ENCODE measurements at regions not wholly inside any gene's neighbourhood (a gene's known extent, or its start where the extent isn't known, plus 50 kb on each side); places are given as distances from the start of the nearest gene placed in this dataset.

DNA sequence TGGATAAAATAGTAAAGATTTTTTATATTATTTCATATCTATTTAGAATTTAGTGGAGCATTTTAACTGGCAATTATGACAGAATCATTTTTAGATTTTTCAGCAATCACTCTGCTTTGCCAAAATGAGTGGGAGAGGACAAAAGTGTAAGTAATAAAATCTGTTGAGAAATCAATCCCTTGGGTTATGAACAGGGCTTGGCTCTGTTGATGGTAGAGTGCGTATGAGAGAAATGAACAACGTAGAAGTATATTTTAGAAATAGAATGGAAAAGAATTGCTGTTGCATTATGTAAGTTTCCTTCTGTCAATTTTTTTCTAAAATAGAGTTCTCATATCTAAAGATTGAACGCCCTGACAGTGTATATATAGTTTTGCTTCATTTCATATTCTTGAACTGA lies 154.1 kb upstream of the PRDM9 start:
- DNase-seq = no peak

- DNase-seq = peak; percentile 96
Measured at GRCh38 chr5:23352446-23352845, 155.0 kb upstream of the PRDM9 start.

DNA sequence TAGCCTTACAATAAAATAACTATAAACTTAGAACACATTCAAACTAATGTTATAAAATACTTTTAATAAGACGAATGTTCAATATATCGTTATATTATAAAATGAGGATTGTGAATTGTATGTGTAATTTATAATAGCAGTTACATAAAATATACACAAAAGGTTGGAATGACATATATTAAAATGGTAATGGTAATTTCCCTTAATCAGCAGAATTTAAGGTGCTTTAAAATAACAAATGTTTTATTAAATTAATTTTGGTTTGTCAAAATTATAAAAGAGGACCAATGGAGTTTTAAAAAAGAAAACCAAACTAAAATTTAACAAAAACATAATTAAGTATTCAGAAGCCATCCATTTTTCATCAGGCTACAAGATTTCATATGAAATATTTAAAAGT lies 164.3 kb upstream of the PRDM9 start:
- no peak for DNase-seq

- peak; percentile 72 for DNase-seq
Measured at GRCh38 chr5:23332650-23333251, 174.7 kb upstream of the PRDM9 start.

DNA sequence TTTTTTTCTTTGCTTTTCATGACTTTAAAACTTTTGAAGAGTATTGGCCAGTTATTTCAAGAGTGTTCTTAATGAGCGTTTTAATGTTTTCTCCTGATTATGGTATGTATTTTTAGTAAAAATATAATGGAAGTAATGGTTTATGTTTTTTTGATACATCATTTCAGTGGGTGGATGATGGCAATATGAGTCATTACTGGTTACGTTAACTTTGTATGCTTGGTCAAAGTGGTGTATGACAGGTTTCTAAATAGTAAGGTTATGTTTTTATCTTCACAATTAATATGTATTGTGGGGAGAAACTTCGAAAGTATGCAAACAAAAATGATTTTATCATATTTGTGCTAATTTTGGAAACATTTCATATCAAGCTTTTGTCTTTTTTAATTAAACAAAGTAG lies 176.7 kb upstream of the PRDM9 start:
- no peak for DNase-seq

GRCh38 chr5:23319901-23320300 lies 187.5 kb upstream of the PRDM9 start:
- DNase-seq = no peak

DNA sequence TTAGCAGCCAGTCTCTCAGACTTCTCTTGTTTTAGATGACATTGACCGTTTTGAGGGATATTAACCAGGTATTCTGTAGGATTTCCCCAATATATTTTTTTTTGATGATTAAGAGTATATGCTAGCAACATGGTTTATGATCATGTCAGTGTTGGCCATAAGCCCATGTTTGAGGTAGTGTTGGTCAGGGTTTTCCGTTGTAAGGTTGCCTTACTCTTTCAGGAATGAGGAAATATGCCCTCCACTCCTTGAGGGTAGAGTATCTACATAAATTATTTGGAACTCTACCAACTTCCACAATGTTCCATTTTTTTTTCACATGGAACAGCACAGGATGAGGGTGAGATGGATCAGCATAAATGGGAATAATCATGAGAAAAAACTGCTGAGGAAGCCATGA lies 188.4 kb upstream of the PRDM9 start:
- no peak for DNase-seq

- DNase-seq = no peak
Measured at GRCh38 chr5:23318166-23318565, 189.2 kb upstream of the PRDM9 start.

DNA sequence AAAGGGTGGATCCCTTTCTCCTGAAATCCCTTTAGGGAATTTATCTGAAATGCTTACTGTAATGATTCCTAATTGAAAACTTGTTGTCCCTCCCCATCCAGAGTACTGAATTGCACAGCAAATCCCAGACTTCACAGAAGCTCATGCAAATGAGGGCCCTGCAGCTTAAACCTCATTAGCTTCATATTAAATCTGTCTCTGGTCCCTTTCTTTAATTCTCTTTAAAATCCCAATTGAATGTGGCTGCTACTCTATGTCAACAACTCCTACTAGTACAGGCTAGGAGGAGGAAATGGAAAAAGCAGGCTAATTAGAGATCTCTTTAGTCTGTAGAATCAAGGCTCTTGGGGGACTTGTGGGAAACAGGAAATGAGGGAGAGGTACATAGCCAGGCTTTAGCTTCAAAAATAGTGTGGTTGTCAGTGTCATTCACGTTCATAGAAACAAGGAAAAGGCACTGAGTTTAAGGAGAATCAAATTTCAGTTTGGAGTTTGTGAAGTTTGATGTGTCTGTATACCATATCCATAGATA lies 191.3 kb upstream of the PRDM9 start:
- DNase-seq = no peak

- DNase-seq = no peak
Measured at GRCh38 chr5:23314827-23315226, 192.6 kb upstream of the PRDM9 start.

DNA sequence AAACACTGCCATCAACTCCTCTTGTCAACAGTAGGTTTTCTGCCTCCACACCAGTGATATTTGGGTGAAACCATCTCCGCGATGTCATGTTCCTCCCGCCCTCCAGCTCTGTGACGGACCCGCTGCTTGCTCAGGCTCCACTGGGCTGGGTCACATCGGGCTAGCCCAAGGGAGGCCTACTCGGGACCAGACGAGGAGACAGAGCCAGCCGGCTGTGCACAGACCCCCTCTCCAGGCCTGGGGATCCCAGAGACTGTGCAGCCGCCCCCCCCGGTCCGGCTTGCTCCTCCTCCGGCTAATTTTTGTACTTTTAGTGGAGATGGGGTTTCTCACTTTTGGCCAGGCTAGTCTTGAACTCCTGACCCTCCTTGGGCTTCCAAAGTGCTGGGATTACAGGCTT lies 202.4 kb upstream of the PRDM9 start:
- no peak for DNase-seq

- no peak for DNase-seq
Measured at GRCh38 chr5:23303836-23304235, 203.6 kb upstream of the PRDM9 start.

DNA sequence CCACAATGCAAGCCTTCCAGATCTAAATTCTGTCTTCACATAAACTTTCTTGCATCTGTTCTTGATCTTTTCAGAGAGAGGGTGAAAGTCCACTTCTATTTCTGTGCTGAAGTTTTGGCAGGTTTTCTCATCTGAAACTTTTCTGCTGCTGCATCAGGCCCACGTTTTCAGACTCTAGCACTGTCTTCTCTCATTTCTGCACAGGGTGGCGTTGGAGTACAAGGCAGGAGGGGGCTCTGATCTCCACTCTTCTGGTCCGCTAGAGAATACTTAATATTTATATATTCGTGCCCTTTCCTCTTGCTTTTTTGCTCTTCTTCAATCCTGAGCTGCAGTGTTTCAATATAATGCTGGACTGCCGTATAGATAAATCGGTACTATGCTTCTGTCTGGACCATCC lies 204.0 kb upstream of the PRDM9 start:
- DNase-seq = no peak

DNA sequence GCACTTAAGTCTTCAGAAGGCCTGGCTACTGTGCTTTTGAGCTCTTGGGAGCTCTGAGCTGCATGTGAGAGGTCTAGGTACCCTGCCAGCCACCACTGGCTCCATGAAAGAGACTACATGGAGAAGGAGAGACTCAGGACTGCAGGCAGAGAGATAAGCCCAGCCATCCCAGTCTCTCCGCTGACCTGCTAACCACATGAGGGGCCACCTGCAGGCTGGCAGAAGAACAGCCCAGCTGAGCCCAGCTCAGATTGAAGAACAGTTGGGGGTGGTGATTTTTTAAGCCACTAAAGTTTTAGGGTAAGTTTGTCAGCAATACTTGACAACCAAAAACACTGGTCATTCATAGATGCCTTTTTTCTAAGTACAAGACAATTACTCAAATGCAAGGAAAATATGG lies 205.0 kb upstream of the PRDM9 start:
- DNase-seq = peak; percentile 8

- DNase-seq = no peak
Measured at GRCh38 chr5:23289162-23289561, 218.2 kb upstream of the PRDM9 start.

DNA sequence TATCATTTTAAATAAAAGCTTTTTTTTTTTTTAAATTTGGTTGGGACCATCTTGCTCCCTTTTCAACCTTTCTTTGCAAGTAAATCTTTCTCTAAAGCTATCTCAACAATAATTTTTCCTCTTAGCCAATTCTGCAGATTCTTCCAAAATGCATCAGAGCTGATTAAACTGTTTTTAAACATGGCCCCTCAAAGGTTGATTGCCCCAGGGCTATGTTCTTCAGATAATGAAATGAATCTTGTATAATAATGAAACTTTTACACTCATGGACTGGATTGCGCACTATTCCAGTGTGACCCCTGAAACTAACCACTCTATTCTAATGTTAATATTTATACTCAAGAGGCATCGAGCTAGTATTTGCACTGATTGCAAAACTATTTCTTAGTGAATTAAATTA lies 222.8 kb upstream of the PRDM9 start:
- DNase-seq = no peak

- DNase-seq = no peak
Measured at GRCh38 chr5:23274171-23274570, 233.2 kb upstream of the PRDM9 start.

GRCh38 chr5:23269981-23270380 lies 237.4 kb upstream of the PRDM9 start:
- DNase-seq = no peak

GRCh38 chr5:23268136-23268535 lies 239.3 kb upstream of the PRDM9 start:
- DNase-seq = peak; percentile 14

DNA sequence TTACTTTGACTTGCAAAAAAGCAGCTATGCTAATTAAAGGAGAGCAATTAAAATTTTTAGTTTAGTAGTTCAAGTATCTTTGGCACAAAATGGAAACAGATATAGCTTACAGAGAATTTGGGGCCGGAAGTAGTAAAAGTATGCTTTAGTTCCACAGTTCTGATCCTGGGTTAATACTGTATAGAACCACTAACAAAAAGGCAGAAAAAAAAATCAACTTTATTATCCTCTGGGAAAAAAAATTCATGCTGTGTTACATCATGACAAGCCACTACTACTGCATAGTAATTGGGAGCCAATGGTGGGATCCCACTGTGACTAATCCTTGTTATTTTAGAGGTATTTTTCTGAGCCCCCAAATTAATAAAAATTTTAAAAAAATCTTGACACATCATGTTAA lies 246.8 kb upstream of the PRDM9 start:
- DNase-seq = no peak

GRCh38 chr5:23257656-23258055 lies 249.8 kb upstream of the PRDM9 start:
- DNase-seq = no peak

- DNase-seq = no peak
Measured at GRCh38 chr5:23253621-23254198, 253.7 kb upstream of the PRDM9 start.

GRCh38 chr5:23242891-23243290 lies 264.5 kb upstream of the PRDM9 start:
- no peak for DNase-seq

- DNase-seq = no peak
Measured at GRCh38 chr5:23235246-23235645, 272.2 kb upstream of the PRDM9 start.

- no peak for DNase-seq
Measured at GRCh38 chr5:23234197-23234596, 273.2 kb upstream of the PRDM9 start.

Measured in OCI-M1 (cell line).